Colon (tissue), 2 donors: ENCODE measurements at regions not wholly inside any gene's neighbourhood (a gene's known extent, or its start where the extent isn't known, plus 50 kb on each side); places are given as distances from the start of the nearest gene placed in this dataset.

ENCODE experiments used
- FAIRE-seq: peaks from 2 replicates; lab custom pipeline; 2012; peaks lifted over from hg19 to GRCh38; lab: Jason Lieb, UNC
- donor health status: control.
- donor health status: control.

- FAIRE-seq, result no peak
Observed at GRCh38 chr4:111802191-111802590, 343.1 kb upstream of the FAM241A start.

- FAIRE-seq, result no peak
Observed at GRCh38 chr4:111806331-111806730, 338.9 kb upstream of the FAM241A start.

GRCh38 chr4:111807576-111807975, 337.7 kb upstream of the FAM241A start:
- FAIRE-seq, result no peak

- FAIRE-seq, result no peak
Observed at GRCh38 chr4:111808174-111808573, 337.1 kb upstream of the FAM241A start.

- no peak for FAIRE-seq
Observed at GRCh38 chr4:111811661-111812060, 333.6 kb upstream of the FAM241A start.

- FAIRE-seq, result no peak
Observed at GRCh38 chr4:111812114-111812513, 333.1 kb upstream of the FAM241A start.

GRCh38 chr4:111812760-111813159, 332.5 kb upstream of the FAM241A start:
- FAIRE-seq, result no peak

GRCh38 chr4:111813555-111814140, 331.6 kb upstream of the FAM241A start:
- FAIRE-seq, result no peak

- no peak for FAIRE-seq
Observed at GRCh38 chr4:111814961-111815360, 330.3 kb upstream of the FAM241A start.

GRCh38 chr4:111821342-111821741, 323.9 kb upstream of the FAM241A start:
- no peak for FAIRE-seq

GRCh38 chr4:111836601-111837000, 308.7 kb upstream of the FAM241A start:
- no peak for FAIRE-seq

GRCh38 chr4:111837761-111838160, 307.5 kb upstream of the FAM241A start:
- no peak for FAIRE-seq

- no peak for FAIRE-seq
Observed at GRCh38 chr4:111838406-111838930, 306.8 kb upstream of the FAM241A start.

- FAIRE-seq, result no peak
Observed at GRCh38 chr4:111839141-111839540, 306.1 kb upstream of the FAM241A start.

GRCh38 chr4:111842336-111842735, 302.9 kb upstream of the FAM241A start:
- FAIRE-seq, result no peak

- no peak for FAIRE-seq
Observed at GRCh38 chr4:111847296-111848008, 297.8 kb upstream of the FAM241A start.

- FAIRE-seq, result no peak
Observed at GRCh38 chr4:111849746-111850284, 295.4 kb upstream of the FAM241A start.

GRCh38 chr4:111854494-111855087, 290.7 kb upstream of the FAM241A start:
- no peak for FAIRE-seq

GRCh38 chr4:111855308-111855707, 289.9 kb upstream of the FAM241A start:
- no peak for FAIRE-seq

GRCh38 chr4:111864066-111864465, 281.2 kb upstream of the FAM241A start:
- no peak for FAIRE-seq

- FAIRE-seq, result no peak
Observed at GRCh38 chr4:111869339-111869738, 275.9 kb upstream of the FAM241A start.

- FAIRE-seq, result no peak
Observed at GRCh38 chr4:111871802-111872201, 273.5 kb upstream of the FAM241A start.

- FAIRE-seq, result no peak
Observed at GRCh38 chr4:111873801-111874200, 271.5 kb upstream of the FAM241A start.
